Thymus (tissue), 11 donors: ENCODE measurements at regions not wholly inside any gene's neighbourhood (a gene's known extent, or its start where the extent isn't known, plus 50 kb on each side); places are given as distances from the start of the nearest gene placed in this dataset.

Experiments used
- DNase-seq, 9 donors: peaks; one replicate each; pipeline ENCODE4 v3.0.0-alpha.2; 2013; ENCODE audit warnings: low spot score in 9 of 9, low read depth in 6 of 9, missing footprints in 1 of 9
- H3K27ac ChIP-seq, 2 donors: one replicate each; pipeline ENCODE4 v1.5.1; 2013; ENCODE audit warnings: control low read depth in 1 of 2, low read depth in 1 of 2, low read length in 1 of 2, mild to moderate bottlenecking in 1 of 2, moderate library complexity in 1 of 2
- H3K27me3 ChIP-seq, 2 donors: one replicate each; pipeline ENCODE4 v1.5.1; 2013; ENCODE audit warnings: low read length in 1 of 2; ENCODE audit not compliant: control insufficient read depth in 2 of 2, insufficient read depth in 1 of 2
- H3K36me3 ChIP-seq, 2 donors: one replicate each; pipeline ENCODE4 v1.5.1; 2013; ENCODE audit warnings: low read length in 1 of 2, mild to moderate bottlenecking in 1 of 2, moderate library complexity in 1 of 2; ENCODE audit not compliant: control insufficient read depth in 2 of 2, insufficient read depth in 2 of 2
- H3K4me1 ChIP-seq, 2 donors: one replicate each; pipeline ENCODE4 v1.5.1; 2013; ENCODE audit warnings: low read length in 2 of 2; ENCODE audit not compliant: control insufficient read depth in 2 of 2, insufficient read depth in 2 of 2
- H3K4me3 ChIP-seq, 2 donors: one replicate each; pipeline ENCODE4 v1.5.1; 2013; ENCODE audit warnings: low read length in 2 of 2, control low read depth in 1 of 2, mild to moderate bottlenecking in 1 of 2
- H3K9me3 ChIP-seq, 2 donors: one replicate each; pipeline ENCODE4 v1.5.1; 2013; ENCODE audit warnings: low read length in 1 of 2, mild to moderate bottlenecking in 1 of 2; ENCODE audit not compliant: control insufficient read depth in 2 of 2, insufficient read depth in 1 of 2
- WGBS: extraction: QIAGEN DNeasy Blood & Tissue Kit; methylation state at CpG from one replicate; pipeline ENCODE4 v1.1.7; 2013; 5-methylcytosine and 5-hydroxymethylcytosine counted together
- donor health status: healthy.

GRCh38 chr15:66832664-66833063 lies 130.6 kb downstream of the SMAD6 start:
- 95% methylated on average over 4 of the region's 4 CpGs for WGBS
- Histone ChIP-seq H3K36me3 (no peaks in the 10 kb centered on the region), H3K4me1 (no peaks in the 10 kb centered on the region), H3K27ac (no peak overlapping the region), H3K9me3 (no peaks in the 10 kb centered on the region), H3K4me3 (no peak overlapping the region), H3K27me3 (no peaks in the 10 kb centered on the region)
- no peak for DNase-seq

GRCh38 chr15:66833371-66833770 lies 131.3 kb downstream of the SMAD6 start:
- no peak overlapping the region for H3K27ac ChIP-seq
- H3K9me3 ChIP-seq: no peaks in the 10 kb centered on the region
- H3K36me3 ChIP-seq: no peaks in the 10 kb centered on the region
- H3K4me1 ChIP-seq: no peaks in the 10 kb centered on the region
- 92% methylated on average over 8 of the region's 8 CpGs for WGBS
- no peak for DNase-seq
- H3K27me3 ChIP-seq: no peaks in the 10 kb centered on the region
- no peak overlapping the region for H3K4me3 ChIP-seq

DNA sequence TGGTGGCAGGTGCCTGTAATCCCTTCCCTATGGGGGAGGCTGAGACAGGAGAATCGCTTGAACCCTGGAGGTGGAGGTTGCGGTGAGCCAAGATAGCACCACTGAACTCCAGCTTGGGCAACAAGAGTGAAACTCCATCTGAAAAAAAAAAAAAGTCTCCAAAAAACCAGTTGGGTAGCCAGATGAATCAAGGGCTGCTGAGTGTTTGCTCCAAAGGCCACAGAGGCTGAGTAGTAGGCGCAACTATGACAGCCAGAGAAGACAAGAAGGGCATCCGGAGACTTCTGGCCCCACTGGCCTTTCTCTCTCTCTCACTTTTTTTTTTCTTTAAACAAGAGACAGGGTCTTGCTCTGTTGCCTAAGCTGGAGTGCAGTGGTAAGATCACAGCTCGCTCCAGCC lies 131.8 kb downstream of the SMAD6 start:
- H3K27me3 ChIP-seq: no peaks in the 10 kb centered on the region
- H3K36me3 ChIP-seq: no peaks in the 10 kb centered on the region
- no peak overlapping the region for H3K27ac ChIP-seq
- H3K4me1 ChIP-seq: no peaks in the 10 kb centered on the region
- WGBS: 87% methylated on average over 5 of the region's 5 CpGs
- no peaks in the 10 kb centered on the region for H3K9me3 ChIP-seq
- no peak overlapping the region for H3K4me3 ChIP-seq
- no peak for DNase-seq

- Histone ChIP-seq H3K4me3 (no peak overlapping the region), H3K36me3 (no peaks in the 10 kb centered on the region), H3K27ac (no peak overlapping the region), H3K4me1 (no peaks in the 10 kb centered on the region), H3K9me3 (no peaks in the 10 kb centered on the region), H3K27me3 (no peaks in the 10 kb centered on the region)
- 91% methylated on average over 11 of the region's 11 CpGs for WGBS
- DNase-seq: no peak
Observed at GRCh38 chr15:66834881-66835878, 133.1 kb downstream of the SMAD6 start.

DNA sequence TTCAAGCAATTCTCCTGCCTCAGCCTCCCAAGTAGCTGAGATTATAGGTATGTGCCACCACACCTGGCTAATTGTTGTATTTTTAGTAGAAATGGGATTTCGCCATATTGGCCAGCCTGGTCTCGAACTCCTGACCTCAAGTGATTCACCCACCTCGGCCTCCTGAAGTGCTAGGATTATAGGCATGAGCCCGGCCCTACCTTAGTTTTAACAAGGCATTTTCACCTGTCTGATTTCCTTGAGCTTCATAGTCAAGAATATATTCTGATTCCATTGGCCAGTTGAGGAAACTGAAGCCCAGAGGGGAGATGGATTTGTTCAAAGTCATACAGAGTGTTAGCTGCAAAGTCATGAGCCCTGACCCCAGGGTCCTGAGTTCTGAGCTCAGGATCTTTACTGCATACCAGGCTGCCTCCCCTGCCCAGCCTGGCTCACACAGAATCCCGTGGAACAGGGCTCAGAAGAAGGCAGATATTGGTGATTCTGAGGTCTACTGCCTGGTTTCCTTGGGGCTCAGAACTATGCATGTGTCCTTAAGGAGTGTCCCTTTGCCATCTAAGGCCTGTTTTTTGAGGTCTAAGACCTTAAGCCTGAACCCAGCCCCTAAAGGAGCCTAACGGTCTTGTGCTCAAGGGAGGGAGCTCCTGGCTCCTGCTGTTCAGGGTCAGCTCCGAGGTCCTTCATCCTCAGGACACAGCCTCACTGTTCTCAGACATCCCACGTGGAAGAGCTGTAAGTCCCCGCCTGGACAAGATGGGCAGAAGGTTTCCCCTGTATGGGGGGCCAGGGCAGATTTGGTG lies 134.4 kb downstream of the SMAD6 start:
- H3K27ac ChIP-seq: no peak overlapping the region
- DNase-seq: no peak
- no peaks in the 10 kb centered on the region for H3K9me3 ChIP-seq
- H3K36me3 ChIP-seq: no peaks in the 10 kb centered on the region
- no peak overlapping the region for H3K4me3 ChIP-seq
- WGBS: 95% methylated on average over 9 of the region's 9 CpGs
- peaks cover 8 to 9% of the 10 kb centered on the region in 2 donors for H3K27me3 ChIP-seq
- H3K4me1 ChIP-seq: no peaks in the 10 kb centered on the region

DNA sequence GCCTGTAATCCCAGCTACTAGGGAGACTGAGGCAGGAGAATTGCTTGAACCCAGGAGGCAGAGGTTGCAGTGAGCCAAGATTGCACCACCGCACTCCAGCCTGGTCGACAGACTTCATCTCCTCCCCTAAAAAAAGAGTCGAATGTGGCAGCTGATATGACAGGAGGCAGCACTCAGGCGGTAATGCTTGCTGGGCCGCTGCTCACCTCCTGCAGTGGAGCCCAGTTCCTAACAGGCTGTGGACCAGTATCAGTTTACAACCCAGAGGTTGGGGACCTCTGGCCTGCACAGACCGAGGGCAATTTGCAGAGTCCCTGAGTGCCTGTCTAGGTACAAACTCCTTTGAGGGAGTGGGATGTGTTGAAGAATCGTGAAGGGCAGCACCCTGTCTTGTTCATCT lies 136.2 kb downstream of the SMAD6 start:
- WGBS: 91% methylated on average over 7 of the region's 7 CpGs
- no peaks in the 10 kb centered on the region for H3K9me3 ChIP-seq
- no peaks in the 10 kb centered on the region for H3K4me1 ChIP-seq
- no peak overlapping the region for H3K4me3 ChIP-seq
- H3K27me3 ChIP-seq: peaks cover 23 to 24% of the 10 kb centered on the region in 2 donors
- H3K36me3 ChIP-seq: no peaks in the 10 kb centered on the region
- no peak for DNase-seq
- H3K27ac ChIP-seq: no peak overlapping the region

DNA sequence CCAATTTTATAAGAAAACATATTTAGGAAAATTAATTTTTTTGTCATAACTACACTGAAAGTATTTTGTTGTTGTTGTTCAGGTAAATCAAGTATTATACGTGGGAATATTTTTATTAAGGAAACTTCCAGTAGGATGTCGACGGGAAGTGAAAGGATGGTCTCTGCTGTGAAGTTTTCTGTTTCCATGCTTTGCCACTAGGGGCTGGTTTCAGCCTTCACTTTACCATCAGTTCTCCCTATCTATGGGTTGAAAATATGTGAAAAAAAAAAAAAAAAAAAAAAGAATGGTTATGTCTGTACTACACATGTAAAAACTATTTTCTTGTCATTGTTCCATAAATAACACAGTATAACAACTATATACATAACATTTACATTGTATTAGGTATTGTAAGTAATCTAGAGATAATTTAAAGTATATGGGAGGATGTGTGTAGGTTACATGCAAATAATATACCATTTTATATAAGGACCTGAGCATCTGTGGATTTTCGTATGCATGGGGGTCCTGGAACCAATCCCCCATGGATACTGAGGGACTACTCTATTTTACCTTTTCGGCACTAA lies 136.7 kb downstream of the SMAD6 start:
- WGBS: 68% methylated on average over 5 of the region's 5 CpGs
- Histone ChIP-seq H3K9me3 (no peaks in the 10 kb centered on the region), H3K4me1 (peaks cover 0 to 2% of the 10 kb centered on the region in 2 donors), H3K27ac (no peak overlapping the region), H3K4me3 (no peak overlapping the region), H3K36me3 (no peaks in the 10 kb centered on the region), H3K27me3 (peaks cover 24 to 30% of the 10 kb centered on the region in 2 donors)
- DNase-seq: no peak

DNA sequence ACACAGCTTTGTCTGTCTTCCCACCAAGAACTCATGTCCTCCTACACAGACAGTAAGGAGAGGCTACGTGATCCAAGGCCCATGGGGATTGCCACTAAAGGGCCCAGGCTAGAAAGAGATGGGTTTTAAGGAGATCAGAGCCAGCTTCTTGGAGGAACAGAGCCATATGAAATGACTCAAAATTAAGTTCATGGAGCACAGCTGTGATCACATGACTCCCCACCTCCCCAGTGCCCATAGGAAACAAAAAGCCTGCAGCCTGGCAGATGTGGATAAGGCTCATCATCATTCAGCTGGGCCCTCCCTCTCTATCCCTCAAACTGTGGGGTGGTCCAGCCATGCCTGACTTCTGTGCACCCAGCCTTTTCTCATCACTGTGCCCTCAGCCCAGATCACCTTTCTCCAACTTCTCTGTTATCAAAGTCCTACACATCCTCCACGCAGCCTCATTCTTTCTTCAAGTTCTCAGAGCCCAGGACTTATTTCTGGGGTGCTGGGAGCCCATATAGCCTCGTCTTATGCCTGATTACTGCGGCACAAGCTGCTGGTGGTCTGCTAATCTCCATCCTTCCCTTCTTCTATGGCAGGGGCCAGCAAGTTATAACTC lies 137.6 kb downstream of the SMAD6 start:
- no peak overlapping the region for H3K27ac ChIP-seq

More for the DNA sequence above, 137.6 kb downstream of the SMAD6 start:
- H3K4me3 ChIP-seq: no peak overlapping the region
- H3K36me3 ChIP-seq: no peaks in the 10 kb centered on the region
- H3K4me1 ChIP-seq: peaks cover 0 to 2% of the 10 kb centered on the region in 2 donors
- peaks cover 28 to 38% of the 10 kb centered on the region in 2 donors for H3K27me3 ChIP-seq
- no peak for DNase-seq
- H3K9me3 ChIP-seq: no peaks in the 10 kb centered on the region
- 90% methylated on average over 4 of the region's 4 CpGs for WGBS
